ENCODE measurements at regions not wholly inside any gene's neighbourhood (a gene's known extent, or its start where the extent isn't known, plus 50 kb on each side); places are given as distances from the start of the nearest gene placed in this dataset.

DNA sequence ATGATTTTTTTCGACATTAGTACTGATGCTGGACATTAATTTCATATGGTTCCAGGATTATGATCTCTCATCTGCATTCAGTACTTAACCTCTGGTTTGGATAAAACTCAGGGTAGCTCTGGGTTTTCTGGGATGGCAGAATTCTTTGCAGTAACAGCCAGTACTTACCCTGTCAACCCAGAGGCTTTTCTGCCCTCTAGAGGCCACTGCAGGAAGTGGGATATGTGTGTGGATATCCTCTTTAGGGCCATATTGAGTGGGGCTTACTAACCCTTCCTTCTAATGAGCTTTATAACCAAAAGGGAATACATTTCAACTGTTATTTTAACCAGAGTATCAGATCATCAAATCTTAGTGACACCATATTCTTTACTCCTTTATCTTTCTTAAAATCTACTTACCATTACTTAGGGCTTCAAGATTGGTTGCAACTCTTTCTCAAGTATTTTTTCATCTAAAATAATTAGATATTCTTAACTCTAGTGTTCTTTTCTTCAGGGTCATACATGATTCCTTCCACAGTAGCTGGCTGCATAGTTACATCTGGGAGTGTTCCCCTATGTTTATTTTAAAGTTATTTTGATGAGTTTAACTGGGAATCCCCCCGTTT, 488.0 kb upstream of the STXBP6 start:
- TF ChIP-seq STAG1 (CRISPR knock-in tag; IDR thresholded peaks at IDR 0.05): peak; percentile 53
- TF ChIP-seq ZNF749 (CRISPR knock-in tag; IDR thresholded peaks at IDR 0.05; ENCODE audit: borderline replicate concordance): no peak
- TF ChIP-seq CTCF (CRISPR knock-in tag; IDR thresholded peaks at IDR 0.05): peak; percentile 61
- TF ChIP-seq ZNF329 (CRISPR knock-in tag; IDR thresholded peaks at IDR 0.05; ENCODE audit: low read depth): no peak
- TF ChIP-seq FOXO1 (CRISPR knock-in tag; IDR thresholded peaks at IDR 0.05): no peak
- Histone ChIP-seq H3K36me3 (replicated peaks in 1 of 2; ENCODE audit: control insufficient read depth in 1 of 2, insufficient read depth in 2 of 2, low read length in 2 of 2) (no peaks in the 10 kb centered on the region), H3K4me2 (ENCODE audit: low read depth, low read length) (no peak overlapping the region), H3K27me3 (ENCODE audit: control insufficient read depth in 1 of 2, insufficient read depth in 2 of 2, low read length in 2 of 2) (no peaks in the 10 kb centered on the region), H4K20me1 (ENCODE audit: insufficient read depth, low read length) (no peaks in the 10 kb centered on the region), H3K27ac (ENCODE audit: extremely low read length, insufficient read depth, low read length) (no peak overlapping the region), H2AFZ (ENCODE audit: low read length) (no peak overlapping the region), H3K9ac (ENCODE audit: insufficient read depth, low read depth, low read length) (no peak overlapping the region), H3K4me1 (ENCODE audit: insufficient read depth, low read length) (no peaks in the 10 kb centered on the region), H3K79me2 (ENCODE audit: insufficient read depth, low read length) (no peaks in the 10 kb centered on the region), H3K4me3 (replicated peaks in 1 of 3; ENCODE audit: insufficient read depth in 1 of 3, low read depth in 2 of 3, low read length in 3 of 3) (no peak overlapping the region), H3K9me3 (ENCODE audit: low read length) (peaks cover 97% of the 10 kb centered on the region)
- FAIRE-seq (peak; percentile 28), ATAC-seq (peak; percentile 92), DNase-seq (ENCODE audit: low spot score) (peak; percentile 52)
- ChIA-PET CTCF (ENCODE audit: low intra/inter-chr PET ratio, low total read pairs) (interaction anchor here (1.0 kb wide), 1 partner anchor 107 kb away, joined by 3 read pairs; no protein-coding TSS in a partner anchor), POLR2A (no interaction called here)
- WGBS (ENCODE audit: low lambda C conversion rate): 4% methylated on average over 2 of the region's 2 CpGs
- BruUV-seq (replicated peaks): no TSS peak
- intact Hi-C loops (cut with micrococcal nuclease; ENCODE audit: unreplicated experiment) (loop anchor here (1.0 kb wide), 1 partner anchor 107 kb away; no protein-coding TSS in a partner anchor), in situ Hi-C loops (cut with HindIII; ENCODE audit: extremely low pct_ligation_motif_present, low pct_unique_long_range_greater_than_20kb) (no loop called here)

GRCh38 chr14:25526290-25526689, 476.3 kb upstream of the STXBP6 start:
- no peaks in the 10 kb centered on the region for H3K79me2 ChIP-seq (ENCODE audit: insufficient read depth, low read length)

More at GRCh38 chr14:25526290-25526689, 476.3 kb upstream of the STXBP6 start:
- no peaks in the 10 kb centered on the region for H4K20me1 ChIP-seq (ENCODE audit: insufficient read depth, low read length)
- WGBS (ENCODE audit: low lambda C conversion rate): 44% methylated on average over 2 of the region's 2 CpGs
- POLR2A ChIA-PET: no interaction called here
- no peak overlapping the region for H3K4me2 ChIP-seq (ENCODE audit: low read depth, low read length)
- no peaks in the 10 kb centered on the region for H3K27me3 ChIP-seq (ENCODE audit: control insufficient read depth in 1 of 2, insufficient read depth in 2 of 2, low read length in 2 of 2)
- no TSS peak for BruUV-seq (replicated peaks)
- intact Hi-C loops (cut with micrococcal nuclease; ENCODE audit: unreplicated experiment): no loop called here
- no peak overlapping the region for H3K4me3 ChIP-seq (replicated peaks in 1 of 3; ENCODE audit: insufficient read depth in 1 of 3, low read depth in 2 of 3, low read length in 3 of 3)
- DNase-seq (ENCODE audit: low spot score): no peak
- peaks cover 84% of the 10 kb centered on the region for H3K9me3 ChIP-seq (ENCODE audit: low read length)
- in situ Hi-C loops (cut with HindIII; ENCODE audit: extremely low pct_ligation_motif_present, low pct_unique_long_range_greater_than_20kb): no loop called here
- CTCF ChIA-PET (ENCODE audit: low intra/inter-chr PET ratio, low total read pairs): no interaction called here
- no peak overlapping the region for H3K9ac ChIP-seq (ENCODE audit: insufficient read depth, low read depth, low read length)
- no peak for ATAC-seq
- no peak for FAIRE-seq
- H3K27ac ChIP-seq (ENCODE audit: extremely low read length, insufficient read depth, low read length): no peak overlapping the region
- no peaks in the 10 kb centered on the region for H3K36me3 ChIP-seq (replicated peaks in 1 of 2; ENCODE audit: control insufficient read depth in 1 of 2, insufficient read depth in 2 of 2, low read length in 2 of 2)
- TF ChIP-seq, protein P1, sequence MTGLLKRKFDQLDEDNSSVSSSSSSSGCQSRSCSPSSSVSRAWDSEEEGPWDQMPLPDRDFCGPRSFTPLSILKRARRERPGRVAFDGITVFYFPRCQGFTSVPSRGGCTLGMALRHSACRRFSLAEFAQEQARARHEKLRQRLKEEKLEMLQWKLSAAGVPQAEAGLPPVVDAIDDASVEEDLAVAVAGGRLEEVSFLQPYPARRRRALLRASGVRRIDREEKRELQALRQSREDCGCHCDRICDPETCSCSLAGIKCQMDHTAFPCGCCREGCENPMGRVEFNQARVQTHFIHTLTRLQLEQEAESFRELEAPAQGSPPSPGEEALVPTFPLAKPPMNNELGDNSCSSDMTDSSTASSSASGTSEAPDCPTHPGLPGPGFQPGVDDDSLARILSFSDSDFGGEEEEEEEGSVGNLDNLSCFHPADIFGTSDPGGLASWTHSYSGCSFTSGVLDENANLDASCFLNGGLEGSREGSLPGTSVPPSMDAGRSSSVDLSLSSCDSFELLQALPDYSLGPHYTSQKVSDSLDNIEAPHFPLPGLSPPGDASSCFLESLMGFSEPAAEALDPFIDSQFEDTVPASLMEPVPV (CRISPR knock-in tag; IDR thresholded peaks at IDR 0.05): no peak
- TF ChIP-seq ATF7 (IDR thresholded peaks at IDR 0.05) (peak; percentile 94), ATF7 (CRISPR knock-in tag; IDR thresholded peaks at IDR 0.05) (no peak), CREB1 (IDR thresholded peaks at IDR 0.05) (peak; percentile 80), CREB1 (CRISPR knock-in tag; IDR thresholded peaks at IDR 0.05) (no peak)
- no peak overlapping the region for H2AFZ ChIP-seq (ENCODE audit: low read length)
- no peaks in the 10 kb centered on the region for H3K4me1 ChIP-seq (ENCODE audit: insufficient read depth, low read length)

Measured in HepG2 (cell line).